Nephron progenitor cell (in vitro differentiated cells): ENCODE measurements at regions not wholly inside any gene's neighbourhood (a gene's known extent, or its start where the extent isn't known, plus 50 kb on each side); places are given as distances from the start of the nearest gene placed in this dataset.

Source experiments
- DNase-seq: peaks from one replicate; pipeline ENCODE4 v3.0.0; 2021
- H3K27ac Mint-ChIP-seq: 2 replicates; pipeline ENCODE4 v1.8.0; 2021; ENCODE audit warnings: mild to moderate bottlenecking, moderate library complexity, mixed read lengths
- H3K27me3 Mint-ChIP-seq: 2 replicates; pipeline ENCODE4 v1.8.0; 2021; ENCODE audit warnings: mild to moderate bottlenecking, low read depth, mixed read lengths; ENCODE audit not compliant: poor library complexity
- H3K36me3 Mint-ChIP-seq: 2 replicates; pipeline ENCODE4 v1.8.0; 2021; ENCODE audit warnings: low read depth, mixed read lengths
- H3K4me1 Mint-ChIP-seq: 2 replicates; pipeline ENCODE4 v1.8.0; 2021; ENCODE audit warnings: mixed read lengths
- H3K4me3 Mint-ChIP-seq: 2 replicates; pipeline ENCODE4 v1.8.0; 2021; ENCODE audit warnings: mild to moderate bottlenecking, moderate library complexity, mixed read lengths
- H3K9me3 Mint-ChIP-seq: 2 replicates; pipeline ENCODE4 v1.8.0; 2021; ENCODE audit warnings: mild to moderate bottlenecking, moderate library complexity, mixed read lengths
- CTCF ChIP-seq: fragments of 200-600 bp; sonication (generic); IDR thresholded peaks from 2 replicates; pipeline ENCODE4 v1.5.0; 2021; ENCODE audit warnings: antibody characterized with exemption

- Mint-ChIP-seq H3K27me3 (no peaks in the 10 kb centered on the region), H3K27ac (no peak overlapping the region), H3K4me3 (no peak overlapping the region), H3K9me3 (peaks cover 19% of the 10 kb centered on the region), H3K36me3 (peaks cover 19% of the 10 kb centered on the region), H3K4me1 (peaks cover 9% of the 10 kb centered on the region)
- no peak for TF ChIP-seq CTCF
- peak; percentile 7 for DNase-seq
These were observed 541.4 kb upstream of the DDX18 start for GRCh38 chr2:117273009-117273671.

GRCh38 chr2:117293012-117293411, 521.5 kb upstream of the DDX18 start:
- no peak for TF ChIP-seq CTCF
- Mint-ChIP-seq H3K4me3 (no peak overlapping the region), H3K4me1 (no peaks in the 10 kb centered on the region), H3K27ac (no peak overlapping the region), H3K27me3 (no peaks in the 10 kb centered on the region), H3K36me3 (peaks cover under 1% of the 10 kb centered on the region), H3K9me3 (peaks cover 4% of the 10 kb centered on the region)
- DNase-seq, result no peak

- no peak for TF ChIP-seq CTCF
- Mint-ChIP-seq H3K36me3 (peaks cover 9% of the 10 kb centered on the region), H3K27me3 (no peaks in the 10 kb centered on the region), H3K9me3 (peaks cover 16% of the 10 kb centered on the region), H3K4me1 (no peaks in the 10 kb centered on the region), H3K4me3 (no peak overlapping the region), H3K27ac (no peak overlapping the region)
- no peak for DNase-seq
These were observed 515.0 kb upstream of the DDX18 start for GRCh38 chr2:117299451-117299850.

- Mint-ChIP-seq H3K4me1 (peaks cover 13% of the 10 kb centered on the region), H3K36me3 (no peaks in the 10 kb centered on the region), H3K27ac (no peak overlapping the region), H3K4me3 (no peak overlapping the region), H3K9me3 (peaks cover 4% of the 10 kb centered on the region), H3K27me3 (no peaks in the 10 kb centered on the region)
- DNase-seq, result no peak
- no peak for TF ChIP-seq CTCF
These were observed 505.4 kb upstream of the DDX18 start for GRCh38 chr2:117308861-117309770.

- Mint-ChIP-seq H3K4me3 (no peak overlapping the region), H3K9me3 (no peaks in the 10 kb centered on the region), H3K4me1 (peaks cover 21% of the 10 kb centered on the region), H3K36me3 (no peaks in the 10 kb centered on the region), H3K27me3 (peaks cover 3% of the 10 kb centered on the region), H3K27ac (no peak overlapping the region)
- no peak for DNase-seq
- no peak for TF ChIP-seq CTCF
These were observed 492.7 kb upstream of the DDX18 start for GRCh38 chr2:117321816-117322215.
